RWPE2 (cell line): ENCODE measurements at regions not wholly inside any gene's neighbourhood (a gene's known extent, or its start where the extent isn't known, plus 50 kb on each side); places are given as distances from the start of the nearest gene placed in this dataset.

Experiments used
- ATAC-seq: fragments of 200-7000 bp; cut with Tn5 transposase; 3 replicates; pipeline ENCODE4 v1.9.1; 2021; ENCODE audit warnings: low read depth
- DNase-seq: peaks from one replicate; pipeline ENCODE4 v3.0.0-alpha.2; 2020; ENCODE audit warnings: low spot score
- H3K27ac ChIP-seq: fragments of 450-650 bp; 2 replicates; pipeline ENCODE4 v1.5.1; 2017; ENCODE audit warnings: mild to moderate bottlenecking; ENCODE audit not compliant: poor library complexity, severe bottlenecking
- H3K27me3 ChIP-seq: fragments of 250-450 bp; sonication (Bioruptor Pico); 2 replicates; pipeline ENCODE4 v1.5.1; 2021; ENCODE audit warnings: mild to moderate bottlenecking, moderate library complexity; ENCODE audit not compliant: insufficient read depth, poor library complexity, severe bottlenecking
- H3K36me3 ChIP-seq: fragments of 250-450 bp; sonication (Bioruptor Pico); 2 replicates; pipeline ENCODE4 v1.5.1; 2020; ENCODE audit warnings: low read depth, mild to moderate bottlenecking, moderate library complexity
- H3K4me1 ChIP-seq: fragments of 250-450 bp; sonication (Bioruptor Pico); 2 replicates; pipeline ENCODE4 v1.5.1; 2021; ENCODE audit warnings: mild to moderate bottlenecking, moderate library complexity; ENCODE audit not compliant: insufficient read depth, poor library complexity, severe bottlenecking
- H3K4me3 ChIP-seq: fragments of 250-450 bp; sonication (Bioruptor Pico); 2 replicates; pipeline ENCODE4 v1.5.1; 2021; ENCODE audit warnings: mild to moderate bottlenecking, moderate library complexity; ENCODE audit not compliant: severe bottlenecking
- H3K9me3 ChIP-seq: fragments of 250-450 bp; sonication (Bioruptor Pico); 2 replicates; pipeline ENCODE4 v1.5.1; 2021; ENCODE audit warnings: mild to moderate bottlenecking, moderate library complexity; ENCODE audit not compliant: severe bottlenecking
- CTCF ChIP-seq: fragments of 450-650 bp; IDR thresholded peaks from one replicate; pipeline ENCODE4 v1.5.1; 2017; ENCODE audit warnings: mild to moderate bottlenecking, moderate library complexity; ENCODE audit not compliant: poor library complexity, severe bottlenecking

GRCh38 chr2:196289000-196289399, 117.6 kb upstream of the STK17B start:
- ATAC-seq: no peak
- Histone ChIP-seq H3K27me3 (no peaks in the 10 kb centered on the region), H3K27ac (no peak overlapping the region), H3K36me3 (no peaks in the 10 kb centered on the region), H3K4me1 (peaks cover 31% of the 10 kb centered on the region), H3K4me3 (no peak overlapping the region), H3K9me3 (no peaks in the 10 kb centered on the region)
- TF ChIP-seq CTCF: no peak
- no peak for DNase-seq

GRCh38 chr2:196290136-196290535, 118.8 kb upstream of the STK17B start:
- no peak for DNase-seq
- TF ChIP-seq CTCF: no peak
- H3K36me3 ChIP-seq: no peaks in the 10 kb centered on the region
- no peak overlapping the region for H3K4me3 ChIP-seq
- no peaks in the 10 kb centered on the region for H3K9me3 ChIP-seq
- H3K27me3 ChIP-seq: no peaks in the 10 kb centered on the region
- ATAC-seq: no peak
- H3K4me1 ChIP-seq: peaks cover 34% of the 10 kb centered on the region
- H3K27ac ChIP-seq: no peak overlapping the region

- DNase-seq (no peak), ATAC-seq (no peak)
- Histone ChIP-seq H3K4me1 (peaks cover 34% of the 10 kb centered on the region), H3K9me3 (no peaks in the 10 kb centered on the region), H3K4me3 (no peak overlapping the region), H3K27ac (no peak overlapping the region), H3K36me3 (no peaks in the 10 kb centered on the region), H3K27me3 (no peaks in the 10 kb centered on the region)
- TF ChIP-seq CTCF: no peak
Observed at GRCh38 chr2:196290569-196290968, 119.2 kb upstream of the STK17B start.

- Histone ChIP-seq H3K4me1 (peaks cover 34% of the 10 kb centered on the region), H3K9me3 (no peaks in the 10 kb centered on the region), H3K4me3 (no peak overlapping the region), H3K27me3 (no peaks in the 10 kb centered on the region), H3K27ac (peak overlapping the region; percentile 50), H3K36me3 (no peaks in the 10 kb centered on the region)
- no peak for ATAC-seq
- no peak for DNase-seq
- no peak for TF ChIP-seq CTCF
Observed at GRCh38 chr2:196291426-196291825, 120.0 kb upstream of the STK17B start.

- TF ChIP-seq CTCF: no peak
- no peaks in the 10 kb centered on the region for H3K9me3 ChIP-seq
- ATAC-seq (peak; percentile 84), DNase-seq (peak; percentile 87)
- no peaks in the 10 kb centered on the region for H3K27me3 ChIP-seq
- no peak overlapping the region for H3K4me3 ChIP-seq
- peaks cover 34% of the 10 kb centered on the region for H3K4me1 ChIP-seq
- H3K27ac ChIP-seq: peak overlapping the region; percentile 50
- no peaks in the 10 kb centered on the region for H3K36me3 ChIP-seq
Observed at GRCh38 chr2:196291873-196292800, 120.8 kb upstream of the STK17B start.
